ENCODE measurements at regions not wholly inside any gene's neighbourhood (a gene's known extent, or its start where the extent isn't known, plus 50 kb on each side); places are given as distances from the start of the nearest gene placed in this dataset.

DNA sequence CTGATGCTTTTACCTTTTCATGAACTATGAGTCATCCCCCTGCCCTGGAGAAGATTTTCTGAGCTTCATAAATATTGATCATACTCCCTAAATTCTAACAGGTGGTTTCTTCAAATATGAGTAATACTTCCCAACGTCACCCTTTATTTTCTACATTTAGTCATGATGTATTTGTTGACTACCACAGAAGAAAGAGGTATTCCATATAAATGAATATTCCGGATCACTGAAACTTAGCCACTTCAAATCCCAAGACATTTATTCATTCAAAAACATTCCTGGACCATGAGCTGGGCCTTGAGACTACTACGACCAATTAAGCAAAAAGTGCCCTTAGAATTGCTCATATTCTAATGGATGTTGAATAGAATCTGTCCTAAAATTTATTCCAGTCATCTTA, 395.8 kb upstream of the NPVF start:
- TF ChIP-seq POLR2AphosphoS5 (IDR thresholded peaks at IDR 0.05), result no peak
- no peak for TF ChIP-seq POLR2A (IDR thresholded peaks at IDR 0.05; ENCODE audit: low read depth)
